ENCODE measurements at regions not wholly inside any gene's neighbourhood (a gene's known extent, or its start where the extent isn't known, plus 50 kb on each side); places are given as distances from the start of the nearest gene placed in this dataset.

DNA sequence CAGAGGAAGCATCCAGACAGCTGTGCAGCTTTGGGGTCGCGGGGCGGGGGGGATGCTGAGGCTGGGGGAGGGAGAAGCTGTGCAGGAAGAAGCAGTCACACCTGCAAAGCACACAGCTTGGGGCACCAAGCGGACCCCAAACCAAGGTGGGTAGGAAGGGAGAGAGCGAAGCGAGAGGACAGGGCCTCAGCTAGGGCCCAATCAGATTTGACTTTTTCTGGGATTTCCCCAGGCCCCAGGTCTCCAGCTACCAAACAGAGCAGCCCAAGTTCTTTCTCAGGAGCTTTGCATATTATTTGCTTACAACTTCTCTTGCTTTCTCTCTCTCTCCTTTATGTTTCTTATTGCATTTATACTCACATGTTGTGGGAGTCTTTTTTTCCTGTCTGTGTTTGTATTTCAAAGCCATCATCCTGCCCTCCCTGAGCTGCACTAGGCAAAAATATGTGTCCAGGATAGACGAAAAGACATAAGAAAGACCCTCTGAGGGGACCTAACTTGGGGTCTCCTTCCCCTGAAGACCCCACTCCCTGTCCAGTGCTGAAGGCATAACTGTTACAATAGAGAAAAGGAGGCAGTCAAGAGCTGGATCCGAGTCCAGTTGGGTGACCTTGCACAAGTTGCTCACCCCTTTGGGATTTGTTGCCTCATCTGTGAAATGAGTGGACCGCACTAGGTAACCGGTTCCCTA, 50.6 kb upstream of the SMNDC1 start:
- DNase-seq (ENCODE audit: low spot score) = no peak

DNA sequence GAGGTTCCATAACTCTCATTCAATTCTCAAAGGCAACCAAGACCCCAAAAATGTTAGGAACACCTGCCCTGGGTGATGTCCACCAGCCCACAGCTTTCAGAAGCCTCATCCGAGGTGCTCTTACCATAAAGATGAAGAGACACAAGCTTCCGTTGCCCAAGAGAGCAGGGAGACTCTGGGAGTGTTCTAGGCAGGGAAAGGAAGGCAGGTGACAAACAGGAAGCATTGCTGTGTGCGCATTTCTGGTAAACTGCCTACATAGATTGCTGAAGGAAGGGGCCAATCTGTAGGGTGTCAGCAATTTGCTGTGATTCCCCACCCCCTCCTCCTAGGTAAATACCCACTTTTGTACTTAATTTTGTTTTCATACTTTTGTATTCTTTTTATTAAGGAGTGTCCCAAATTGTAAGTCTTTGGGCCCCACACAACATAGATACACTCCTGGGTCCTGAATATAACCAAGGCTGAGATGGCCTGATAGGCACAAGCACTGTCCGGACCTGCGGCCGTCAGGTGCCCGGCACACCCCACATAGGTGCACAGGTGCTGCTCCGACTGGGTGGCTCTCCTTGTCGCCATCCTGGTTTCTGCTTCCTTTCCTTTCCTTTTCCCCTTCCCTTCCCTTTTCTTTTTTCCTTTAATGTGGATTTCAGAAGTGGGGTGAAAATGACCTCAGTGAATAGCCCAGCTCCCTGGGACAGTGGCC, 51.4 kb upstream of the SMNDC1 start:
- no peak for DNase-seq (ENCODE audit: low spot score)

DNA sequence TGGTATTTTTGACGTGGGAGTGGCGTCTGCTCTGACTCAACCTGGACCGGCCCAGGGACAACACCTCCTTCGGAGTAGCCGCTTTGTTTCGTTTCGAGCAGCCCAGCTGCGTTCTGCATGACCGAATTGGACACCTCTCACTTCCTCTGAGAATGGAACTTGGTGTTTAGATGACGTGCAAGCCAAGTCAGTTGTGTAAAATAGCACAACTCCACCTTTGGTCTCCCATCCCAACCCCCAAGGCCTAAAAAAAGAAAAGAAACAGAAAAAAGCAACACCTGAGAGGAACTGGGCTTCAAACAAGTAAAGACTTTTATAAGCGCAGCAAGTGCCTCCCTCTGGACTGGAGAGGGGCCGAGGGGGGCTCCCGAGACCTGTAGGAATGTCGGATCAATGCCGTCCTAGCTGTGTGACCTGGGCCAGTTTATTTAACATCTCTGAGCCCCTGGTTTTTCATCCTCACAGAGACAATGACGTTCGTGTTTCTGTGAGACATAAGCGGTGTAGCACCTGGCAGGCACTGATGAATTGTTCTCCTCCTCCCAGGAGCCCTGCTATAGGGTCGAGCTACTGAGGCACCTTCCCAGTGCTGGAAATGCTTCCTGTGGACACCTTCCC, 52.0 kb upstream of the SMNDC1 start:
- no peak for DNase-seq (ENCODE audit: low spot score)

DNA sequence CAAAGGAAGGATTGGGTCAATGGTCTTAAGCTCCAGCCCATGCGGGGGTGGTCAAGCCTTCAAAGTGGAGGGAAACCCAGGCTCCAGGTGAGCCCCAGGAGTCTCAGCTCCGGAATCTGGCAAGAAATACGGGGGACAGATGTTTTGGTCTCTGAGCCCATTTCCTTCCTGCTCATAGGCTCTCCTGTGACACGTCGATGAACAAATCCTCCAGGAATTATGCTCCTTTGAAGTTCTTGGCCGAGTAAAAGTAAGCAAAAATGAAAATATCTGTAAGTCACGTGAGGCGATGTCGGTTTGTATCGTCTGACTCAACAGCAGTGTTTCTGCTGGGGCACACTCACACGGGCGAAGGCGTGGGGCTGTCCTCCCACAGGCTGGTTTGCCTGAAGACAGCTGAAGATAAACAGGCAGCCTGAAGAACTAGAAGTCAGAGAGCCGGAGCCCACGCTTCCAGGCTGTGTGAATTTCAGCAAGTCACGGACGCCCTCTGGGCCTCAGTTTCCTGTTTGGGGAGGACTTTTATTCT, 52.6 kb upstream of the SMNDC1 start:
- DNase-seq (ENCODE audit: low spot score) = no peak

DNA sequence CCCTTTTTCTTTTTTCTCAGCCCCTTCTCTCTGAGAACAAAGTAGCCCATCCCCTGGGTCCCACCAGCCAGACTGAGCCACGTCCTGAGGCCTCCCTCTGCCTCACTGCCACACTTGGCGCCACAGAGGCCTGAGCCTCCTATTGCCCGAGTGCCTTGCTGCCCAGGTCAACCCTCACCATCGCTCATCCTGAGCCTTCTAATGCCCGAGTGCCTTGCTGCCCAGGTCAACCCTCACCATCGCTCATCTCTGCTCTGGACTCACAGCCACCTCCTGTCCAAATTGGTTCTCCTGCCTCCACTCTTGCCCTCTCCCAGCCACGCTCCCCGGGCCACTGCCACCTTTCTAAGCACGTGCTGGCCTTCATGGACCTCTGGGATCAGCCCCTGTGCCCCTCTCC, 53.2 kb upstream of the SMNDC1 start:
- no peak for DNase-seq (ENCODE audit: low spot score)

DNA sequence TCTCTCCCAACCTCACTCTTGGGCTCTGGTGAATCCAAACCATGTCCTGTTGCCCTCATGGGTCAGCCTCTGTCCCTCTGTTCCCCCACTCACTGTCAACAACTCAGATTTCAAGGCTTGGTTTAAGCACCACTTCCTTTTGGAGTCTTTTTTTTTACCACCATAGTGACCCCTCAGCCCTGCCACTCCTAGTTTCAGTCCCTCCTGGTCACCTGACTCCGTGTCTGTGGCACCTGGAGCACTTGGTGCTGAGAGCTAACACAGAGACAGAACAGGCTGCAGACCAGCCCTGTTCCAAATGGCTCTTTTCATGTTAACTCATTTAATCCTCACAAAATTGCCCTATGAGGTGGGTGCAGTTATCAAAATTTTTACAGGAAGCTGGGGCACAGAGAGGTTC, 53.6 kb upstream of the SMNDC1 start:
- DNase-seq (ENCODE audit: low spot score) = no peak

DNA sequence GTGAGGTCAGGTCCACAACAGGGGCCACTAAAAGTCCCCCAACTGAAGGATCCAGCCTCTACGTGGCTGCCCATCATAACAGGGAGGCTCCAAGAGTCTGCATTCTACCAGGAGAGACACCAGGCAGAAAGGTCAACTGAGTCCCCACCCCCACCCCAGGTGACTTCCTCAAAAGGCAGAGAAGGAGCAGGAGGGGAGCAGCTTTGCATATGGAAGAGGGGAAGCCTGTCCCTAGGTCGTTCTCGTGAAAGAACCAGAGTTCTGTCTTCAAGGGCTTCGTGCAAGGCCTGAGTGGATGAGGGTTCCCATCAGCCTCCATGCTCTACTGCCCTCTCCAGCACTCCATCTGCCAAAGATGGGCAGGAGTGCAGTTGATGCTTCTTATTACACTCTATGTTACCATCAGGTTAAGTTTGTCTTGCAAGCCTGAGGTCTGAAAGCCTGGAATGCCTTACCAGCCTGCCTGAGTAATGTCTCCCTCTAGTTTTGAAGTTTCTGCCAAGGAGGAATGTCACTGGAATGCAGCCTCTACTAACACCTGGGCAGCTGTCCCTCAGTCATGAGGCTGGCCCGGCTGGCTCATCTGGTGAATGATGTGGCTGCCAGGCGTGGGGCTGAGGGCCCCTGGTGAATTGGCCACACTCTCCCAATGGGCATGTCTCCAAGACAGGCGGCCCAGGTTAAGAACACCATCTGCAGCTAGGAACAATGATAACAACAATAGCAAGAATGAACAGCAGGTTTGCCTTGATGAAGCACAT, 54.3 kb upstream of the SMNDC1 start:
- DNase-seq (ENCODE audit: low spot score) = no peak

DNA sequence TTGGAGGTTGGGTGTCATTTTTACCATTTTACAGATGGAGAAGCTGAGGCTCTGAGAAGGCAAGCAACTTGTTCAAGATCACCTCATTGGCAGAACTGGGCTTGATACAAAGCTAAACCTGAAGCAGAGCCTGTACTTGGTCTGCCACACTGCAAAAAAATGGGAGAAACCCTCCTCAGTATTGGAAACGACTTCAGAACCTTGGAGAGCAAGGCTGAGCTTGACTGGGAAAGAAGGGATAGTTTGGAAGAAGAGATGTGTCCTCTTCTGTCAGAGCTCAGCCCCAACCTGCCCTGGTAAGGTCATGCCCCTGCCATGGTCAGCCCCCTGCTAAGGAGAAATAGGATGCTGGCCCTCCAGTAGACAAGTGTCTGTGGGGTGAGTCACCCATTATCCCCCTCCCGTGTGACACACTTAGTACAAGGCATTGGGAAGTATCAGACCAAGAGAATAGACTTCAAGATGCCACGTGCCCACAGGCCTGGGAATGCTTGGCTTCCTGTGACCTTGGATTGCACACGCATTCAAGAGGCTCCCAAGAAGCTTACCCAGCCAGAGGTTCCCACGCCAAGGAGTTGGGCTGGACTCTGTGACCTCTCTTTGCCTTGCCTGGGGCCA, 56.2 kb upstream of the SMNDC1 start:
- DNase-seq (ENCODE audit: low spot score) = no peak

DNA sequence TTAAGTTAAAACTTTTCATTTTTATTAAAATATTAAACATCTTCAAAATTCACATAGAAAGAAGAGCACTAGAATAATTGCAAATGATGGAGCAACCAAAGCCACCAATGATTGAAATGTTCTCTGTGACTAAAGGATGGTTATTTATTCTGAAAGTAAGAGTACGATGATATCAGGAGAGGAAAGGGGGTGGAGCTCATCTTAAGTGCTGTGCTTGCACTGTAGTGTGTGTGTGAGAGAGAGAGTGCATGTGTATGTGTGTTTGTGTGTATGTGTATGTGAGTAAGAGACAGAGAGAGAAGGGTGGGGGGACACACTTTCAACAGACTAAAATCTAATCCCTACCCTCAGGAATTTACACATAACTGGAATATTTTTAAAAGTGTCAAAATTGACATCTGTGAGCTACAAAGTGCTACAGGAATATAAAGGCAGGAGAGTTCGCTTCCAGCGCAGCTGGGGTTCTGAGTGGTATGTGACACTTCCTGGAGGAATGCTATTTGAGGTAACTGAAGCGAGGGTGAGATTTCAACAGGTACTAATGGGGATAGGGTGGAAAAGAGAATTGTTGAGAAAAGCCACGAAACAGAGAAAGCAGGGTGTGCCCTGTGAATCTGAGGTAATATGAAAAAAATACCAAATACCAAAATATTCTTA, 57.2 kb upstream of the SMNDC1 start:
- no peak for DNase-seq (ENCODE audit: low spot score)

DNA sequence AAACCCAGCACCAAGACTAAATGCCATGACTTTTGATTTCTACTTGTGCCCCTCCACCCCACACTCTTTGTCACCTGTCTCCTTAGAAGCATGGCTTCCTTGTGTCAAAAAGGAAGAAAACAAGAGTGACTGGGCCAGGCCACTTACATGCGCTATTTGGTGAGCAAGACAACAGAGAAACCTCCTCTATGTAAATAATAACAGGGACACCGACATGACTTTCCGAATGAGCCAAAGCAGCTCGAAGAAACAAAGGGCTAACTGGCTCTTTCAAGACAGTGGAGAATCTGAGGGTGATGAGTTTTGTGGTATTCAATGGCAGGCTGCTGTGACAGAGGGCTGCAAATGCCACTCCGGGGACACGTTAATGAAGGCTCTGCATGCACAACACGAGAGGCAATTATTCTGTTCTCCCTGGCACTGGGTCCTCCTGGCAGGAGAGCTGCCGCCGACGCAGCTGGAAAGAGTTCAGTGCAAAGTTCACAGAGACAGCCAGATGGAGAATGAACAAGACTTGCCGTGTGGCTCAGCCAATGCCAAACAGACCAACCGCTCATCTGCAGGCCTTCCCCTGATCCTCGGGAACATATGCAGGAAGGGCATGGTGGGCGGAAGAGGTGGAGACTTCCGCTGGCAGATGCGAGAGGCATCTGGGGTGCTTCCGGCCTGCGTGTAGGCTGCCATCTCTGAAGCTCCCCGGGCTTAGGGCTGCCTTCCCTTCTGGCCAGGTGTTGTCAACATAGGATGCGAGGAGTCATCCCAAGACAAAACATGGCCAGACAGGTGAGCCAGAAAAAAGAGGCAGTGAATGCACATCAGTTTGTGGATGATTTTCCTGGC, 59.1 kb upstream of the SMNDC1 start:
- DNase-seq (ENCODE audit: low spot score) = no peak

DNA sequence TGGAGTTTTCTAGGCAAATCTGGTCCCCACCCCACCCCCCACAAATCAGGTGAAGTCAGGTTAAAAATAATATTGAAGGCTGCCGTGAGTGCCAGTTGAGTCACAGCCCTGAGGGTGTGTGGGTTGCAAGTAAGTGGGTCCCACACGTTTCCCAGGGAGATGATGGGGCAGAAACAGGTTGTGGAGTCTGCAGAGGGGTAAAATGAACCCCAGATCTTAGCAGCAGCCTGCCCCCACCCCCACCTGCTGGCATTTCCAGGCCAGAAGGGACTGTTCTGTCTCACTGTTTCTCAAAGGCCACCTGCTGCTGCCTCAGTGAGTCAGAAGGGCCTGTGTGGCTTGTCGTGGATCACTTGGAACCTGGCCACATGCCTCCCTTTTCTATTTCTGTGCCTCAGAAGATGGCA, 59.8 kb upstream of the SMNDC1 start:
- DNase-seq (ENCODE audit: low spot score) = no peak

DNA sequence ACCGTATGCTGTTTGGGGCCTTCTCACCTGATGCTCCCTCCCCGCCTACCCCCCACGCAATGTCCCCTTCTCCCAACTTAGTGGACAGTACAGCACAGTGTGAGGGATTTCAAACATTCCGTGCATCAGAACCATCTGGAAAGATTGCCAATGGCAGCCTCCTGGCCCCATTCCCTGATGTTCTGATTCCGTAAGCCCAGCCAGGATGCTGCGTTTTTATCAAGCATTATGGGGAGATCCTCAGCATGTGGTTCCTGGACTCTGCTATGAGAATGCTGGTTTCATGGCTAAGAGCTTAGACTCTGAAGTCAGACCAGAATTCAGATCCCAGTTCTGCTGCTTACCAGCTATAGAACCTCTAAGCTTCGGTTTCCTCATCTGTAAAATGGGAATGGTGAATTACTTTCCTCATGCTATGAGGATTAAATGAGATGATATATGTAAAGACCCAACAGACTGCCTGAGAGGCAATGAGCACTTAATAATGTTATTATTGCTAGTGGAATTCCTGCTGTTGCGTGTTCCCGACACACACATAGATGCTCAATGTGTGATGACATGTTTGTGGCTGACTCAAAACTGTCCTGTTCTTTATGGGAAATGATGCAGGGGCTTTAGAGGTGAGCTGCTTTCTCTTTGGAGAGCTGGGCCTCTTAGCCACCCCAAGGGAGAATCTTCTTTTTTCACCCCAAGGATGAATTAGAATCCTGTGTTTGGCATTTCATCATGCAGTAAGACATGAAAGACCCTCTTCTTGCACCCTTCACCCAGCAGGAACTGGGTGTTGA, 60.8 kb upstream of the SMNDC1 start:
- DNase-seq (ENCODE audit: low spot score) = no peak

DNA sequence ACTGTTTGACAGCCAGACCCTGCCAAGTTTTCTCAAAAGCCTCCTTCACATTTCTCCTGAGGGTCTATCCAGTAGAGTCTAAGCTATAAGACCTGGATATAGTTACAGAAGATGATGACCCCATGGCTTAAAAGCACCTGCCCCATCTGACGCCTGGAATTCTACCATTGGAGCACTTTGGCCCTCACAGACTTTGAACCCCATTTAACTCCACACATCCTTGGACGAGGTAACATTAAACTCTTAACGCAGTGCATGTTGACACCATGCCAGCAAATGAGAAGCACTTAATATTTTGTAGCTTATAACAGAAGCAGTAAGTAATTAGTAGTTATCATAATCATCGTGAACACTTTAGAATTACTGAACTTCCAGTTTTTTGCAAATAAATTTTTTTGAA, 61.9 kb upstream of the SMNDC1 start:
- DNase-seq (ENCODE audit: low spot score) = no peak

DNA sequence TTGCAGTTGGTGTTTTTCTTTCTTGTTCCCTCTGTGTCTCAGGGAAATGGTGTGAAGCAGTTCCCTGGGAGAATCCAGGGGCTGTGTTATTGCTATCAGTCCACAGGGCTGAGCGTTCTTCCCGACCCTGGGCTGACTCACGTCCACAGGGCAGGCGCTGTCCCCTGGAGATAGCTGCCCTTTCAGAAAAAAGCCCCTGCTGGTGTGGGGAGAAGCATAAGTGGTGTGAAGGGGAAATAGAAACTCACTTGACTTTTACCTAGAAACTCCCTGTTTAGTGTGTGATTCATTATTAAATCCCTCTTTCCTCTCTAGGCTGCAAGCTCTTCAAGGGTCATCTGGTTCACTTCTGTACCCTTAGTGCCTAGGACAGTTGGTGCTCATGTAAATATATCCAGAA, 63.3 kb upstream of the SMNDC1 start:
- no peak for DNase-seq (ENCODE audit: low spot score)

DNA sequence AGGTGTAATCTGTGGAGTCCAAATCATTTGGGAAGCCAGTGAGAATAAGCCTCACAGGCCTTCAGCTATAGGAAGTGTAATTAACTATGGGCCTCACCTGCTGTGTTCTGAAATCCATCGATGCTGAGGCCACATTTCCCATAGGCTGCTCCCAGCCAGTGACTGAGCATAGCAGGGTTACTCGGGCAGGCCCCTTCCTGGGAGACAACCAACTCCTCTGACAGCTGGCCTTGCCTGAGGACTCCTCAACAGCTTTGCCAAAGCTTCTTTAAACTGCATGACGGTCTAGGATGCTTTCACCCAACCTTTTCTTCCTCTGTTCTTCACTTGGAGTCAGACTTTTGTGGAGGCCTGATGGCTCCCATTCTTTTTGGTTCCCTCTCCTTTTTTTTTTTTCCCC, 63.8 kb upstream of the SMNDC1 start:
- no peak for DNase-seq (ENCODE audit: low spot score)

DNA sequence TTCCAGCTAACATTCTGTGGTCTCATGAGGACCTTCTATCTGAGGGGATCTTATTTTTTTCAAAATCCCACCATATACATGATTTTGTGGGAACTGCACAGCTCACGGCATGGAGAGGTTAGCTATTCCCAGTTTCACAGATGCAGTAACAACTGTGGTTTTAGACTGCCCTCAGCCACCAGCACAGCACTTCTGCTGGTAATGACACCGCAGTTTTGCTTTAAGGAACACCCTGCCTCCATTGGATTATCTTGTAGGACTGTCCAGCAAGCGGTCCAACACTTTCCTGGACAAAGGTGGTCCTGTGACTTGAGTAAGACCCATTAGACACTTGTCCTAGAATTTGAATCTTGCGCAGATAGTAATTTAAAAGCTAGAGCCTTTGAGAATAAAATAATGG, 65.3 kb upstream of the SMNDC1 start:
- DNase-seq (ENCODE audit: low spot score) = no peak

DNA sequence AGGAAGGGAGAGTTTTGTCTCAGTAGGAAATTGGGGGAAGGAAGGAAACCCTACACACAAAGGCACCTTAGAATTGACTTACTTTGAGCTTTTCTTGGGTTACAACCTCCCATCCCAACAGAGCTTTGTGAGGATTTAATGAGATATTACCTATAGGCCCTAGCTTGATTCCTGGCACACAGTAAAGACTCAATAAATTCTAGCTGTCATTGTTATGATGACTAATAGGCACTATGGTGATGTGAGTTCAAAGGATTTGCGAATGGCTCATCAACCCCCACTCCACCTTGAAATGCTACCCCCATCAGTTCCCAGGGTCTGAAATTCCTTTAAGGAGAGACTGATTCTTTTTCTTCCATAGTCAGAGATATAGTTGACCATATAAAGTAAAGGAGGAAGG, 67.9 kb upstream of the SMNDC1 start:
- DNase-seq (ENCODE audit: low spot score) = no peak

DNA sequence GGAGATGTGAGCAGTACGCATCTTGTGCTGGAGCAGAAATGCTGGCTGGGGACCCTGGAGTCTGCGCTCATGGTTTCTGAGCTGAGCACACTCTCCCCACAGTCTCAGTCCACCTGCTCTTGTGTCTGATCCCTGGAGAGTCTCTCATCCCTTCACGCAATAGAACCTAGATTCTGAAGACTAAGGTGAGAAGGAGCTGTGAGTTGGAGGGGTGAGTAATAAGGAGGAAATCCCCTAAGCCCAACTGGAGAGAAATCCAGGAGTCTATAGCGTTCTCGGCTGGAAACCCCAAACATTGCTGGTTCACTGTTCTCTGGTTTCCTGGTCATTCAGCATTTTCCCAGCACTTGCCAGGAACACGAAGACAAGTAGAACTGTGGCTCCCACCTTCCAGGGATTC, 68.3 kb upstream of the SMNDC1 start:
- no peak for DNase-seq (ENCODE audit: low spot score)

DNA sequence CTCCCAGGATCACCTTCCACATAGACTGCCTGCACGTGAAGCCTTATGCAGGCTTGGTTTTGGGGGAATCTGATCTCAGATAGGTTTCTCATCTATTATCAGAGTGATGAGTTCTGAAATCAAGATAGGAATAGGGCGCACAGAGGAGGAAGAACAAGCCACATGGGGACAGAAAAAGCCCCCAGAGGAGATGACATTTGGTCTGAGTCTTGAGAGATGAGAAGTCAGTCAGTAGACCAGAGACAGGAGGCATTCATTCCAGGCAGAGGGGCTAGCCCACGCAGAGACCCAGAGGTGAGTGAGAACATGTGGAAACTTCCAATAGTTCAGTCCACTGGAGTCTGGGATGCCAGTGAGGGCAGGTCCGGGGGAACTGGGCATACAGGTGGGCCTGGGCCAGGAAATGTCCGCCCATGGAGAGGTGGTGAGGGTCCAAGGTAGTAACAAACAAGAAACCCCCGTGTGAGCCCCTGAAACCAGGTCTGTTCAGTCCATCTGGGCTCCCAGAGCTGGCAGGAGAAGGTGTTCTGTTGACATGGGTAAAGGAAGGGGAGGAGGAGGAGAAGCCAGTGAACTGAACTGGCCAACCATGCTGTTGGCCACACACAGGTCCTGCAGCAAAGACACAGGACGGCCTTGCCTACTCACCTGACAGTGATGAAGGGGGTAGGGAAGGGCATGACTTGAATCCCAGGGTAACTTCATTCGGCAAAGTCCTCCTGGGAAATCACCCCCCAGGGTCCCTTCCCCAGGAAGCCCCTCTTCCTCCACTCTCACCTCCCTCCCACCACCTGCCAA, 69.3 kb upstream of the SMNDC1 start:
- DNase-seq (ENCODE audit: low spot score) = no peak
